Erythroblast (primary cell): ENCODE measurements at regions not wholly inside any gene's neighbourhood (a gene's known extent, or its start where the extent isn't known, plus 50 kb on each side); places are given as distances from the start of the nearest gene placed in this dataset.

ENCODE experiments used
- DNase-seq, 2 experiments: peaks; one replicate each; lab custom pipeline; 2025; lab: John Stamatoyannopoulos, UW
- GATA1 ChIP-seq: IDR thresholded peaks from 2 replicates; pipeline ENCODE4 v1.6.1; 2011; ENCODE audit warnings: low read depth, mild to moderate bottlenecking, control low read depth, low read length, moderate library complexity
- POLR2A ChIP-seq: IDR thresholded peaks from 2 replicates; pipeline ENCODE4 v1.6.1; 2011; ENCODE audit warnings: mild to moderate bottlenecking, low read length

- no peak for DNase-seq
- no peak for TF ChIP-seq GATA1
- no peak for TF ChIP-seq POLR2A
Observed at GRCh38 chr15:29937956-29938355, 115.7 kb upstream of the TJP1 start.

GRCh38 chr15:29936353-29937049 is 114.2 kb upstream of the TJP1 start:
- DNase-seq, result no peak
- TF ChIP-seq GATA1, result no peak
- TF ChIP-seq POLR2A, result no peak

- TF ChIP-seq GATA1 (no peak), POLR2A (no peak)
- DNase-seq, result no peak
Observed at GRCh38 chr15:29935296-29936004, 113.2 kb upstream of the TJP1 start.

DNA sequence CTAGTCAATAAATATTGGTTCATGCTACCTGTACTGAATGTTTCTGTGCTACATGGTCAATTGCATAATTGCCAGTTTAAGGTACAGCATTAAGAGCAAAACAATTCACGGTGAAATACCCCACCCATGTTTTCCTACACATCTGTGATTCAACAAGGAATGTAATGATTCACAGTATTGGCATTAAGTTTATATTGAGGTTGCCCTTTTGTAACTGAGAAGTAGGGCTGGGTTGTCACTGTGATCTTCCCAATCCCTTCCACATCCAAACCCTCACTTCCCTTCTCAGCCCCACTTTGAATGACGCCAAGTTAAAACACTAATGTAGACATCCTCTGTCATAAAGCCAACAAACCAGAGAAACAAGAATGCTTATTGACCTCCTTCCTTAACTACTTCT is 112.0 kb upstream of the TJP1 start:
- TF ChIP-seq GATA1 (no peak), POLR2A (no peak)
- no peak for DNase-seq

GRCh38 chr15:29933042-29933803 is 111.0 kb upstream of the TJP1 start:
- DNase-seq, result no peak
- no peak for TF ChIP-seq GATA1
- no peak for TF ChIP-seq POLR2A

- TF ChIP-seq POLR2A (no peak), GATA1 (no peak)
- DNase-seq, result no peak
Observed at GRCh38 chr15:29926083-29926388, 103.8 kb upstream of the TJP1 start.

DNA sequence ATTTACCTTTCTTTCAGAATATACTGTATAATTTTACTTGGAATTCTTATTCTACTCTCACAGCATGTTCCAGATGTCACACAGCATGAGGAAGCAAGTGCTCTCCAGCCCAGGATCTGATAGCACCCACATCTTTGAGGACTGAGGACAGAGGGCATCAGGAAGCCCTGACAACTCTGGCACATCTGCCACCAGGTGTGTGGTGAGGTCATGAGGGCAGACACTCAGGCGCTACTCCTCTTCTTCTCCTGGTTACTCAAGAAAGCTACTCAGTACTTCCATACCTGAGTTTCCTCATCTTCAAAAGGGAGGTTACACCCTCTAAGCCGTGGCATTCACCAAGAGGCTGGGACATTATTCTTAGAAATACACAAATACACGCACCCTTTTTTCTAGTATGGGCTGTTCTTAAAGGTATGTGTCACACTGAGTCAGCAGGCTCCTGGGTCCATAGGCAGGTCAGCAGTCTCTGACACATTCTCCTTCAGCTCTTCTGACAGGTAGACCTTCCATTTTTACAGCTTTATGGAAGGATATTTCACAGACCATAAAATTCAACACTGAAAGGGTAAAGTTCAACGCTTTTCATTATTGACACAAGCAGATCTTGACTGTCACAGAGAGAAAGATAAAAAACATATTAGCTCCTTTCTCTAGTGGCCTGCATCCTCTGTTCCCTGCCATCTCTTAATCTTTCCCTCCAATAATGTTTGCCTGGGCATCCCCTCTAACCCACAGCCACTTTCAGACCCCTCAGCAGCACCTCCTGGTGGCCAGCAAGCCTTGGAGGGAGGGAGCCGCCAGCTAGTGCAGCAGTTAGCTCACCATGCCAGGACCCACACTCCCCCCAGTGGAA is 103.2 kb upstream of the TJP1 start:
- peak; percentile 34 to 42 for DNase-seq
- TF ChIP-seq GATA1 (no peak), POLR2A (no peak)

DNA sequence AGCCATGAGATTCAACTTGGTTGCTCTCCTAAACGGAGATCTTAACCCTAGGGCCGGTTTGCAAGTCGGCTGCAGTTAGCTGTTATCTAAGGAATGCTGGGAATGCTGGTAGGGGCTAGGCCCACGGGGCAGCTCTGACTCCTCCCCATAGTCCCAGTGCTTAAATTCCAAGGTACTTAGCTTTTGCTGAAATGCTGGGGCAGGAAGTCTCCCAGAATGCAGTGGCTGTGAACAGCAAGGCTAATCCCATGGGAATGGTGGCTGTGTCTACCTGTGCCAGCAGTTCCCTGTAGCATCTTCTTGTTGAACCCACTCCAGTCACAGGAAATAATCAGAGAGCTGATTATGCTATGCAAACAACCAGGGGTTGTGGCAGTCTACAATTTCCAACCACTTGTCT is 102.5 kb upstream of the TJP1 start:
- DNase-seq, result no peak
- TF ChIP-seq GATA1 (no peak), POLR2A (no peak)

GRCh38 chr15:29922191-29922590 is 99.9 kb upstream of the TJP1 start:
- no peak for DNase-seq
- no peak for TF ChIP-seq GATA1
- TF ChIP-seq POLR2A, result no peak

DNA sequence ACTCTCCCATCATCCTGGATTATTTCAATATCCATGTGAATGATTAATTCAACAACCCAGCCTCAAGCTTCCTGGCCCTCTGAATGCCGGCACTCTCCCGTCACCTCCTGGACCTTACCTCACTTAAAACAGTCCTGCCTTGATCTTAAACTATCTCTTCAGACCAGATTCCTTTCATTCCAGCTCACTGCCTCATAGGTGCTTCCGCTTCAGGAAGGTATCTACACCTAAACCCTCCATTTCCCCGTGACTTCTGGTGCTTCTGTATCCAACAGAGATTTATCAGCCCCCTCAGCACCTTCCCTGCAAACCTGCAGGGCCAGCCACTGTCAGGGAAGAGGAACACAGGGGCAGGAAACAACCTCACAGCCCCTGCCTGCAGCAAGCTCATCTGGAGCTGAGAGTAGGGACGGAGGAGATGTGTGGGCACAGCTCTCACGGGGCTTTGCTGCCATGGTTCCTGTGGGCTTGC is 98.9 kb upstream of the TJP1 start:
- DNase-seq, result no peak
- TF ChIP-seq POLR2A, result no peak
- TF ChIP-seq GATA1, result no peak

DNA sequence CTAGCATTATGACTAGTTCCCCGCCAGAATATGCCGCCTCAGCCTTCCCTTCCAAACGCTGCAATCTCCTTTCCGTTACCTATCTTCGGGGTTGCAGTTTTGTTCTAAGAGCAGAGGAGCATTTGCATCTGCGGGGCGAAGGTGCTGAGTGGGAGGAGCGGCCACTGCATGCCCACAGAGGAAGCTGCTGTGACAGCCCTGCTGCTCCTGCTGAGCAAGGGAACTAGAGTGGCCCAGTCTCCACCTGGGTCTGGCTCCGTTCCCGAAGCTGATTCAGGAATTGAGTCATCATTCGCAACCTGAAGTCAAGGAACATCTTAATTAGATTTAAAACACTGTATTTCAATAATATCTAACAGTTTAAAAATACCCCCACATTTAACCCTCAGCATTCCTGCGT is 98.2 kb upstream of the TJP1 start:
- DNase-seq, result no peak

GRCh38 chr15:29919380-29919881 is 97.2 kb upstream of the TJP1 start:
- no peak for DNase-seq

More for the DNA sequence above, 98.2 kb upstream of the TJP1 start:
- no peak for TF ChIP-seq POLR2A
- TF ChIP-seq GATA1, result no peak

DNA sequence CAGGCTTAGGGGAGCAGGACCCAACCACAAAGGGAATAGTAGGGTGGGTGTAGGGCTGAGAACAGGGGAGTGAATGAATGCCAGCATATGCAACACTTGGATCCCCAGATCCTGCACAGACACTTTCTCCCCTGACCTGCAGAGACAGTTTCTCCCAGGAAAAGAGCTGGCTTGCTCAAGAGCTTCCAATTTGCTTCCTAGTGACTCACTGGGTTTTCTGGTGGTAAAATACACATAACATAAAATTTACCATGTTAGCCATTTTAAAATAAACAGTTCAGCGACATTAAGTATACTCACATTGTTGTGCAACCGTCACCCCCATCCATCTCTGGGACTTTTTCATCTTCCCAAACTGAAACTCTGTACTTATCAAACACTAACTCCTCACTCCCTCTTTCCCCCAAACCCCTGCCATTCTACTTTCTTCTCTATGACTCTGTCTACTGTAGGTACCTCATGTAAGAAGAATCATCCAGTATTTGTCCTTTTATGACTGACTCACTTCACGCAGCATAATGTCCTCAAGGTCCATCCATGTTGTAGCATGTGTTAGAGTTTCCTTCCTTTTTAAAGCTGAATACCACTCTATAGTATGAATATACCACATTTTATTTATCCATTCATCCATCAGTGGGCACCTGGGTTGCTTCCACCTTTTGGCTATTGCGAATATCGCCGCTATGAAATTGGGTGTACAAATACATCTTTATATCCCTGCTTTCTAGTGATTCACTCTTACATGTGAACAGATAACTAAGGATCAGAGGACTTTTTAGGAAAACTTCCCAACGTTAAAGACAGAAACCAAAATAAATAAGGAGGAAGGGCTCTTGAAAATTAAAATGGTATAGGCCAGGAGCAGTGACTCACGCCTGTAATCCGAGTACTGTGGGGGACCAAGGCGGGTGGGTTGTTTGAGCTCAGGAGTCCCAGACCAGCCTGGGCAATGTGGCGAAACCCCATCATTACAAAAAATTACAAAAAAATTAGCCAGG is 95.6 kb upstream of the TJP1 start:
- no peak for DNase-seq
- TF ChIP-seq POLR2A, result no peak
- no peak for TF ChIP-seq GATA1

More at GRCh38 chr15:29919380-29919881, 97.2 kb upstream of the TJP1 start:
- TF ChIP-seq GATA1 (no peak), POLR2A (no peak)

DNA sequence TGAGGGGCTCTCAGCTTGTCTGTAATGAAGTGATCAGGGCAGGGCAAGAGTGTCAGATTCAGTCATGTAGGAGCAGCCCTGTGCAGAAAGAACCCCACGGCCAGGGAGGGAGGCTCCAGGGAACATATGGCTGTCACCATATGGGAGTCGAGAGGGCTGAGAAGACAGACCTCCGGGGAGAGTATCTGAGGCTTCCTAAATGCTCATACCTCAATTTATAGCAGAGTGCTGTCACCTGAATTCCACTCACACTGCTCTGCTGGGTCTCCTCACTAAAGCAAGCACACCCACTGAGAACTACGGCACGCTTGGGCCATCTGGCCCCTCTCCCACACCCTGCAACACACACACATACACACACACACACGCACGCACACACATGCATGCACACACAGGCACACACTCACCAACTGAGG is 92.3 kb upstream of the TJP1 start:
- no peak for DNase-seq

More for the DNA sequence above, 92.3 kb upstream of the TJP1 start:
- TF ChIP-seq POLR2A (no peak), GATA1 (no peak)
